ENCODE measurements at regions not wholly inside any gene's neighbourhood (a gene's known extent, or its start where the extent isn't known, plus 50 kb on each side); places are given as distances from the start of the nearest gene placed in this dataset.

DNA sequence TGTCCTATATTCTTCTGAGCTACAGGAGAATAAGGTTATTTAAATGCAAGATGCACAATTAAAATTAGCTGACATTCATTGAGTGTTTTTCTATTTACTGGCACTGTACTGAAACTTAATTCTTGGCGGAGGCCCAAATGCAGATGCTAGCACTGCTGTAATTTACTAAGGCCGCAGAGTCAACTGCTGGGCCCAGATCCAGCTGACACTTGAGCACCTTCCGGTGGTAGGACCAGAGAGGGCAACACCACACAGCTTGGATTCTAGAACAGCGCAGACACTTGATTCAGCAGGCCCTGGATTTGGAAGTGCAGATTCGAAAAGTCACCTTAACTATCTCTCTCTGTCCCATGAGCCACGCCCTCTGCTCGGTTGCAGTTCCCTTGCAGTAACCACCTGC lies 228.6 kb upstream of the TMEM72 start:
- no peak for DNase-seq (ENCODE audit: low read depth)

DNA sequence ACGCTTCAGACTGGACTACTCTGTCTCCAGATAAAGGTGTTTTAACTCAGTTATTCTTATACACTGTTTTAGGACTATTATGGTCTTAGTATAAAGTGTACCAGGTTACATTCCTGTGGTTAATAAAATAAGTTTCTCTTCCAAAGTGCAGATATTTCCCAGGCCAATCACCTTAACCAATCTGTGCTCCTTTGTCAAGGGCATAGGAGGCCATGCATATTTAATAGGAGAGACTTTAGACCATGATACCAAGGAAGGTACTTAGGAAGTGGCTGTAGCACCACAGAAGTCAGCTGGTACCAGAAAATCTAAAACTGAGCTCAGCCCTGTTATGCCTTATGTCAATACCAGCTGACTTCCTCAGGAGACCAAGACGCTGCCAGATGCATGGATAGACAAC lies 226.5 kb upstream of the TMEM72 start:
- DNase-seq (ENCODE audit: low read depth): no peak

DNA sequence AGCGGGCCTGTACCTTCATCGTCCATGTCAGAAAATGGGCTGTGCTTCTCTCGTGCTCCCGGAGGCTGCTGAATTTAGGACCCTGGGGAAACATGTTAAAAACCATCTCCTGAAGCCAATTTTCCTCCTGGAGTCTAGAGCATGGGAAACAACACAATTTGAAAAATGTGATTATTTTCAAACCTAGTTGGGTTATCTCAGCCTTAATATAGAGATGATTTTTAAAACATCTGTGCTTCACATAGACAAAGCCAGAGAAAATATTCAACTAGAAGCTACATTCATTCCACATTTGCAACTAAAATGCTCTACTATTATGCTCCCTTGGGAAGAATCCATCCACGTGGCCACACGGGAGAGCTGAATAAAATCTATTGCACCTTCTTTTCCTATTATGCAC lies 225.9 kb upstream of the TMEM72 start:
- DNase-seq (ENCODE audit: low read depth): no peak

- no peak for DNase-seq (ENCODE audit: low read depth)
Measured at GRCh38 chr10:44685747-44686146, 225.4 kb upstream of the TMEM72 start.

DNA sequence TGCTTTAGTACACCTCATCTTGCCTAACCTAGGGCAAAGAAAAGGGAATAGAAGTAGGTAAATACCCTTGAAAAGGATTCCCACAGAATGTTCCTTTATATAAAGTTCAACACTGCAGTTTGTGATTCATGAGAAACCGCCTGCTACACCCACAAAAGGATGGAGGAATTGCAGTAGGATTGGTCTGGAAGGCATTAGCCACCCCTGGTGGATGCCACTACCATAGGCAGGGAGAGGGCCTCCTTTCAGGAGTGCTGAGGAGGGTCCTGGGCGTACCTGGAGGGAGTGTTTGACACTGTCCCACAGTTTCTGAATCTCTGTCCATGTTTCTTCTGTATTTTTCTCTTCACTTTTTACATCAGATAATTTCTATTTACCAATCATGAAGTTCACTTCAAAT lies 221.8 kb upstream of the TMEM72 start:
- no peak for DNase-seq (ENCODE audit: low read depth)

DNA sequence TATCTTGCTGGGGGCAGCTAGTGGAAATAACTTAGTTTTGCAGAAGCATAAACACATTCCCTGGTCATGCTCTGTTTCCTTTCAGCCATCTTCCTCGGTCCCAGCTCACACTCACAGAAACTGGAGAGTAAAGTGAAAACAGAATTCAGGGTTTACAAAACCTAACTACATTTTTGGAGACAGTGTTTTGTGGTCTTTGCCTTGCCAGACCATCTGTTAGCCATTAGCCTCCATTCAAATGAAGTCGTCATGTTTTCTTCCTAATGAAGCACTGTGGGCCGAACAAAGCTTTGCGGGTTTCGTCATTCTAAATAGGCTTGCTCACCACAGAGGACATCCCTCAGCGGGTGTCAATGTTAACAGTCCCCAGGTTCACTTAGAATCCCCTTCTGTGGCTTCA lies 214.6 kb upstream of the TMEM72 start:
- DNase-seq (ENCODE audit: low read depth): no peak

DNA sequence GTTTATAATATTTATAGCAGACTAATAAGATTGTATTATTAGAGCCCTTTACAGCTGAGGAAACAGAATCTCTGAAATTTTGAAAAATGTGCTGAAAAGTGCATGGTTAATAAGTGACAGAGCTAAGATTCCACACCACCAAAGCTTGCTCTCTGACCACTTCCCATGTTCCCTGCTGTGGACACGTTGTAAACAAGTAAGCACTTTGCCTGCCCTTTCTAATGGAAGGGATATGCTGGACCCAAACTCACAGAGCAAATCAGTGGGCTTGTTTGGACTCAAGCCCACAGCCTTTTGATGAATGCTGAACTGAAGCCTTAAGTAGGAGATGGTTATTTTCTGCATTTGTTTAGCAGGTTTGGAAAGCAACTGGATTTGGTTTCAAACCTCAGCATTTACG lies 214.0 kb upstream of the TMEM72 start:
- no peak for DNase-seq (ENCODE audit: low read depth)

GRCh38 chr10:44702531-44702930 lies 208.6 kb upstream of the TMEM72 start:
- DNase-seq (ENCODE audit: low read depth): no peak

DNA sequence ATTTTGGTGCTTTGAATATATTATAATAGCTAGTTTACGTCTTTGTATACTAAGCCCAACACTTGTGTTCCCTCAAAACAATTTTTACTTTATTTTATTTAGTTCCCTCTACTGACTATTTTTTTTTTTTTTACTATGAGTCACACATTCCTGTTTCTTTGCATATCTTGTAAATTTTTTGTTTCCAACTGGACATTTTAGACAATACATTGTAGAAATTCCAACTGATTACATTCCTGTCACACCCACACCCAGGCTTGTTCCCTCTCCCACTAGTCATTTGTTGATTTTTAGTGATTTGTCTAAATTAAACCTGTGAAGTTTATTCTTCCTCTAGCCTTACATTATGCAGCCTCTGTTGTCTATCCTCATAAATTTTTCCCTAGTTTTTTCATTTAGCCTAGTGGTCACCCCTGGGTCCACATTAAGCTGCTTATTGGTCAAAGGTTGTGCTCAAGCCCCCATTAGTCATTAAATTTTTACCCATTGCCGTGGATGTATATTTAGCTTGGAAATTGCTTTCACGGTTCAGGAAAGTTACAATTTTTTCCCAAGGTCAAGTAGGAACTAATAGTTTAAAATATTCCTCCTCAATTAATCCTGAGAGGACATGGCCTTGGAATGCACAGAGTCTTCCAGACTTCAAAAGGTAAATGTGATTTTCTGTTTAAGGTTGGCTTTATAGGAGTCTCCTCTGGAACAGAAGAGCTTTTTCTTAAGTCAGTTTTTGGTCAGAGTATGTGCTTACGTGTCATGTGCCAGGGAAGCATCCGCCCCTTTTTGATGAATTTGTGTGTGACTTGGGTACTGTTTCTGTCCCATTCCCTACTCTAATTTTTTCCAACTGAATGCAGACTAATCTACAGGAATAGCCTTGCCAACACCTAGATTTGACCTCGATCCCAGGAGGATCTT lies 207.6 kb upstream of the TMEM72 start:
- DNase-seq (ENCODE audit: low read depth): peak; percentile 79

GRCh38 chr10:44704616-44705015 lies 206.5 kb upstream of the TMEM72 start:
- DNase-seq (ENCODE audit: low read depth): no peak

GRCh38 chr10:44706745-44707144 lies 204.4 kb upstream of the TMEM72 start:
- DNase-seq (ENCODE audit: low read depth): peak; percentile 98

- no peak for DNase-seq (ENCODE audit: low read depth)
Measured at GRCh38 chr10:44713307-44713706, 197.8 kb upstream of the TMEM72 start.

DNA sequence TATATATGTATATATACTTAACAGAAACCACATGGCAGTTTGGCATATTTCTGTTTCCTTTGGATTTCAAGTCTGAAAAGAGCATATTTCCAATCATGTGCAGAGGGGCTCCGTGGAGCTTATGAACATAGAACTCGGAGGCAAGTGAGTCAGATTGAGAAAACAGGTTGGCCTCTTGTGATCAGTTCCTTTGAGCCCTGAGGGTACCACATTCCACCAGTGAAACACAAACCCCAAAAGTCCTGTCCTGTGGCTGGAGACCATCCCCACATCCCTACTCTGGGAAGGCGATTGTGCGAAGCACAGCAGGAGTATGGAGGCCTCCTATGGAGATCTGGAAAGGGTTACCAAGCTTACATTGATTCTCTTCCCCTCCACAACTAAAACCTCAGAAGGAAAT lies 196.7 kb upstream of the TMEM72 start:
- no peak for DNase-seq (ENCODE audit: low read depth)

- DNase-seq (ENCODE audit: low read depth): no peak
Measured at GRCh38 chr10:44715136-44715535, 196.0 kb upstream of the TMEM72 start.

DNA sequence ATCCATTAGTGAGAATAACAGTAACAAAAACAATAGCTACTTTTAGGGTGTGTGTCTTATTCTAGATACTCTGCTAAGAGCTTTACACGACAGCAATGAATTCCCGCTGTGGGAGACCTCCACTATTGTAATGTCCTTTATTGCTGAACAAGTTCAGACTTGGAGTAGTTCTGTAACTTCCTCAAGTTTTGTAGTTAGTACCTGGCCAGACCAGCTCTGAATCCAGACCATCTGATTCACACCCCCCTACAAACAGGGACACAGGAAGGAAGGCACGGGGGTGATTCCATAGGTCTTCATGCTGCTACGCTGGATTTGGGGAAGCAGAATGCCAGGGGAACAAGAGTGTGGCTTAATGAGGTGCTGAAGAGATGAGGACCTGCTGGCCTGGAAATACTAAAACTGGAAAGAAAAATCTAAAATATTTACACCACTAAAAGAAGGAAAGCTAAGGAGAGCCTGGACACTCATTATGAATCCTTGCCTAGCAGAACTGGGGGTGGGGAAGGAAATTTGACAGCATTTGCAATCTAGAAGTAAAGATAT lies 194.6 kb upstream of the TMEM72 start:
- DNase-seq (ENCODE audit: low read depth): no peak

GRCh38 chr10:44723082-44723481 lies 188.1 kb upstream of the TMEM72 start:
- no peak for DNase-seq (ENCODE audit: low read depth)

DNA sequence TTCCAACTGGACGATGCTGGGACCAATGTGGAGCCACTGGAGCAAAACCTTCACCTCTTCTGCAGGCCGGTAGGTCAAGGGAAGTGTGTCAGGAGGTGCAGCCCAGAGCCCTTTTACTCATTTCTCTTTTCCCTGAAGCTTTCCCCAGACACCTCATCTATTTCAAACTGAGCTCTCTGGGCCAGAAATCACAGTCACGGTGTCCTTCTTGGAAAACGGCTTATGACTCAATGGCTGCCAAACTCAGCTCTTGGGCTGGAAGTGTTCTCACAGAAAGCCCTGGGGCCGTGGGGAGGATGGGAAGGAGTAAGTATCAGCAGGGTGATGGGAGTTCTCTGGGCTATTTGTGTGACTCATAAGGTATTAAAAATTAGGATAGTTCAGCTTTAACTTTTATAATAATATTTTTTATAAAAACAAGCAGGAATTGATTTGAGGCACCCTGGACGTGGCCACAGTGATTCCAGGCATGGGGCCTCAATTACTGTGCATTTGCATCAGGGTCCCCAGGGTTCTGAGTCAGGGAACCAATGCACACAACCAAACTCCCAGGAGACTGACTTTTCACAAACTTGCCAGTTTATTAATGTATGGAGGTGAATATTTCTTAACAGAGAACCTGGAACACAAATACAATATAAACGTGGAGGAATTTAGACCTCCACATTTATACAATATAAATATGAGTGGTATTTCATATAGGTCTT lies 187.4 kb upstream of the TMEM72 start:
- peak; percentile 63 for DNase-seq (ENCODE audit: low read depth)

- DNase-seq (ENCODE audit: low read depth): peak; percentile 57
Measured at GRCh38 chr10:44724415-44725174, 186.5 kb upstream of the TMEM72 start.

- DNase-seq (ENCODE audit: low read depth): no peak
Measured at GRCh38 chr10:44725404-44725803, 185.7 kb upstream of the TMEM72 start.

DNA sequence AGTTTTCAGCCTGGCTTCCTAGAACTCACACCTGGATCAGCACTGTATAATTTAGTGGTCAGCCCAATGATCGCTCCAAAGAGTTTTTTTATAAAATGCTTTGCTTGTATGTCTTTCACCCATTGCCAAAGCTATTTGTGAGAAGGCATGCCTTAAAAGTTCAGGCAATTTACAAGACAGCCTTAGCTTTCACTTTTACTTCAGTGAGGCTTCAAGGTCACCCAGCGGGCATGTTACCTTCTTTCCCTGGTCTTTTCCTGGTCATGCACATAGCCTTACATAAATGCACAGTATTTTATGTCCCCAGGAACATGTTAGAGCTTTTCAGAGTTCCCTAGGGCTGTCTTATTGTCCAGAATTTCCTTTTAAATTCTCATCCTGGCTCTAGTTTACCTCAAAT lies 179.9 kb upstream of the TMEM72 start:
- no peak for DNase-seq (ENCODE audit: low read depth)

- DNase-seq (ENCODE audit: low read depth): no peak
Measured at GRCh38 chr10:44733501-44734488, 177.3 kb upstream of the TMEM72 start.
